ENCODE measurements at regions not wholly inside any gene's neighbourhood (a gene's known extent, or its start where the extent isn't known, plus 50 kb on each side); places are given as distances from the start of the nearest gene placed in this dataset.

- Histone ChIP-seq H3K27ac (ENCODE audit: low read depth, low read length) (no peak overlapping the region), H3K79me2 (ENCODE audit: insufficient read depth, low read length) (no peaks in the 10 kb centered on the region)
Observed at GRCh38 chrX:39667736-39668482, 429.8 kb downstream of the BCOR start.

GRCh38 chrX:39669668-39670067 is 428.1 kb downstream of the BCOR start:
- no peaks in the 10 kb centered on the region for H3F3A ChIP-seq (ENCODE audit: insufficient read depth)
- no peak for TF ChIP-seq EZH2phosphoT487 (conservative IDR thresholded peaks at IDR 0.05; ENCODE audit: low read length)
- no peak for TF ChIP-seq CTCF (IDR thresholded peaks at IDR 0.05; ENCODE audit: insufficient read depth, low read length, poor library complexity, severe bottlenecking)
- H3K36me3 ChIP-seq (ENCODE audit: low read length) = no peaks in the 10 kb centered on the region
- H3K79me2 ChIP-seq (ENCODE audit: insufficient read depth, low read length) = no peaks in the 10 kb centered on the region
- H3K9me2 ChIP-seq (replicated peaks; ENCODE audit: insufficient read depth, low read length) = no peaks in the 10 kb centered on the region
- H3K4me2 ChIP-seq (ENCODE audit: low read depth, low read length, poor library complexity, severe bottlenecking) = no peak overlapping the region
- no peaks in the 10 kb centered on the region for H3K9me3 ChIP-seq (ENCODE audit: insufficient read depth, low read length)
- no peak overlapping the region for H3K4me3 ChIP-seq (ENCODE audit: insufficient read depth, low read length, poor library complexity, severe bottlenecking)
- no peaks in the 10 kb centered on the region for H3K27me3 ChIP-seq (ENCODE audit: low read length)
- H2AFZ ChIP-seq (ENCODE audit: low read depth, low read length, severe bottlenecking) = no peak overlapping the region
- no peak overlapping the region for H3K9ac ChIP-seq (ENCODE audit: low read length)
- no peaks in the 10 kb centered on the region for H4K20me1 ChIP-seq (ENCODE audit: low read depth, low read length)
- H3K27ac ChIP-seq (ENCODE audit: low read depth, low read length) = no peak overlapping the region

More at GRCh38 chrX:39667736-39668482, 429.8 kb downstream of the BCOR start:
- Histone ChIP-seq H3K9me3 (ENCODE audit: insufficient read depth, low read length) (no peaks in the 10 kb centered on the region), H4K20me1 (ENCODE audit: low read depth, low read length) (no peaks in the 10 kb centered on the region), H3K36me3 (ENCODE audit: low read length) (no peaks in the 10 kb centered on the region), H3K4me2 (ENCODE audit: low read depth, low read length, poor library complexity, severe bottlenecking) (no peak overlapping the region), H3K27me3 (ENCODE audit: low read length) (no peaks in the 10 kb centered on the region), H3K4me3 (ENCODE audit: insufficient read depth, low read length, poor library complexity, severe bottlenecking) (no peak overlapping the region), H3K9ac (ENCODE audit: low read length) (no peak overlapping the region), H3K9me2 (replicated peaks; ENCODE audit: insufficient read depth, low read length) (no peaks in the 10 kb centered on the region), H3F3A (ENCODE audit: insufficient read depth) (no peaks in the 10 kb centered on the region), H2AFZ (ENCODE audit: low read depth, low read length, severe bottlenecking) (no peak overlapping the region)
- TF ChIP-seq EZH2phosphoT487 (conservative IDR thresholded peaks at IDR 0.05; ENCODE audit: low read length) (no peak), CTCF (IDR thresholded peaks at IDR 0.05; ENCODE audit: insufficient read depth, low read length, poor library complexity, severe bottlenecking) (no peak)

- Histone ChIP-seq H3K4me2 (ENCODE audit: low read depth, low read length, poor library complexity, severe bottlenecking) (no peak overlapping the region), H3K27ac (ENCODE audit: low read depth, low read length) (no peak overlapping the region), H2AFZ (ENCODE audit: low read depth, low read length, severe bottlenecking) (no peak overlapping the region), H3K36me3 (ENCODE audit: low read length) (no peaks in the 10 kb centered on the region), H3K4me3 (ENCODE audit: insufficient read depth, low read length, poor library complexity, severe bottlenecking) (no peak overlapping the region), H3K79me2 (ENCODE audit: insufficient read depth, low read length) (no peaks in the 10 kb centered on the region), H3K9me3 (ENCODE audit: insufficient read depth, low read length) (no peaks in the 10 kb centered on the region), H4K20me1 (ENCODE audit: low read depth, low read length) (no peaks in the 10 kb centered on the region), H3K9me2 (replicated peaks; ENCODE audit: insufficient read depth, low read length) (no peaks in the 10 kb centered on the region), H3F3A (ENCODE audit: insufficient read depth) (no peaks in the 10 kb centered on the region), H3K9ac (ENCODE audit: low read length) (no peak overlapping the region), H3K27me3 (ENCODE audit: low read length) (no peaks in the 10 kb centered on the region)
- TF ChIP-seq EZH2phosphoT487 (conservative IDR thresholded peaks at IDR 0.05; ENCODE audit: low read length) (no peak), CTCF (IDR thresholded peaks at IDR 0.05; ENCODE audit: insufficient read depth, low read length, poor library complexity, severe bottlenecking) (no peak)
Observed at GRCh38 chrX:39670281-39670680, 427.5 kb downstream of the BCOR start.
